ENCODE measurements at regions not wholly inside any gene's neighbourhood (a gene's known extent, or its start where the extent isn't known, plus 50 kb on each side); places are given as distances from the start of the nearest gene placed in this dataset.

DNA sequence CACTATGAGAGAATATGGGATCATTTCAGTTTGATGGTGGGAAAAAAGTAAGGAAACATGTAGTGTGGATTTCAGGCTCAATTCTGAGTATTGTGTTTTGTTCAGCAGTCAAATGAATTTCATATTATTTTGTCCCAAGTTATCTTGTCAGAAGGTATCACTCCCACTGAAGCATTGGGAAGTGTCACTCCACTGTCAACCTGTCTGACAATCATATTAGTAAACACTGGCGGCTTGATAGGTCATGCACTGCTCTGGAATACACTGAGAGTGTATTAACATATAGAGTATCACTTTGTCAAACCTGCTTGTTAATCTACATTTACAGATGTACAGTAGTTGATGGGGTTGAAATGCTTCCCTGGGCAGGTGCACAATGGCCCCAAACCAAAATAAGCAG is 203.6 kb downstream of the HS3ST3A1 start:
- Histone ChIP-seq H3K4me3 (ENCODE audit: low read depth, low read length) (no peak overlapping the region), H3K27ac (ENCODE audit: extremely low read depth, low read depth, low read length) (no peak overlapping the region)
- POLR2A ChIA-PET = no interaction called here

DNA sequence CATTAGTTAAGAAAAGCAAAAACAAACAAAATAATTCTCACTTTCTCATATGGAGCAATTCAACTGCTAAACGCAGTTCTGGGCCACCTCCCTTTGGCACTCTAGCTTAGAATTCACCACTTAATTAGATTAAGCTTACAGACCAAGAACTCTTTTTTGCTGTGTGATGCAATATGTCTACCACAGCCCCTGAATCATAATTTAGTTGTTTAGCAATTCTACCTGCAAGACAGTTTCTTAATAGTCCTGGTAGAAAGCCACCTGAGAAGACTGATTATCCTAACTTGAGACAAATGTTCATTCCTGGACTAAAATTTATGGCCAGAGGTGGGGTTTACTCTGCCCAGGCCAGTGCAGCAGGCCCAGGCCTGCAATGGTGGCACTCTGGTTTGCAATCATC is 205.9 kb downstream of the HS3ST3A1 start:
- TF ChIP-seq, protein P1, sequence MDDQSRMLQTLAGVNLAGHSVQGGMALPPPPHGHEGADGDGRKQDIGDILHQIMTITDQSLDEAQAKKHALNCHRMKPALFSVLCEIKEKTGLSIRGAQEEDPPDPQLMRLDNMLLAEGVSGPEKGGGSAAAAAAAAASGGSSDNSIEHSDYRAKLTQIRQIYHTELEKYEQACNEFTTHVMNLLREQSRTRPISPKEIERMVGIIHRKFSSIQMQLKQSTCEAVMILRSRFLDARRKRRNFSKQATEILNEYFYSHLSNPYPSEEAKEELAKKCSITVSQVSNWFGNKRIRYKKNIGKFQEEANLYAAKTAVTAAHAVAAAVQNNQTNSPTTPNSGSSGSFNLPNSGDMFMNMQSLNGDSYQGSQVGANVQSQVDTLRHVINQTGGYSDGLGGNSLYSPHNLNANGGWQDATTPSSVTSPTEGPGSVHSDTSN (CRISPR knock-in tag; IDR thresholded peaks at IDR 0.05) = no peak
- TF ChIP-seq, protein P2, sequence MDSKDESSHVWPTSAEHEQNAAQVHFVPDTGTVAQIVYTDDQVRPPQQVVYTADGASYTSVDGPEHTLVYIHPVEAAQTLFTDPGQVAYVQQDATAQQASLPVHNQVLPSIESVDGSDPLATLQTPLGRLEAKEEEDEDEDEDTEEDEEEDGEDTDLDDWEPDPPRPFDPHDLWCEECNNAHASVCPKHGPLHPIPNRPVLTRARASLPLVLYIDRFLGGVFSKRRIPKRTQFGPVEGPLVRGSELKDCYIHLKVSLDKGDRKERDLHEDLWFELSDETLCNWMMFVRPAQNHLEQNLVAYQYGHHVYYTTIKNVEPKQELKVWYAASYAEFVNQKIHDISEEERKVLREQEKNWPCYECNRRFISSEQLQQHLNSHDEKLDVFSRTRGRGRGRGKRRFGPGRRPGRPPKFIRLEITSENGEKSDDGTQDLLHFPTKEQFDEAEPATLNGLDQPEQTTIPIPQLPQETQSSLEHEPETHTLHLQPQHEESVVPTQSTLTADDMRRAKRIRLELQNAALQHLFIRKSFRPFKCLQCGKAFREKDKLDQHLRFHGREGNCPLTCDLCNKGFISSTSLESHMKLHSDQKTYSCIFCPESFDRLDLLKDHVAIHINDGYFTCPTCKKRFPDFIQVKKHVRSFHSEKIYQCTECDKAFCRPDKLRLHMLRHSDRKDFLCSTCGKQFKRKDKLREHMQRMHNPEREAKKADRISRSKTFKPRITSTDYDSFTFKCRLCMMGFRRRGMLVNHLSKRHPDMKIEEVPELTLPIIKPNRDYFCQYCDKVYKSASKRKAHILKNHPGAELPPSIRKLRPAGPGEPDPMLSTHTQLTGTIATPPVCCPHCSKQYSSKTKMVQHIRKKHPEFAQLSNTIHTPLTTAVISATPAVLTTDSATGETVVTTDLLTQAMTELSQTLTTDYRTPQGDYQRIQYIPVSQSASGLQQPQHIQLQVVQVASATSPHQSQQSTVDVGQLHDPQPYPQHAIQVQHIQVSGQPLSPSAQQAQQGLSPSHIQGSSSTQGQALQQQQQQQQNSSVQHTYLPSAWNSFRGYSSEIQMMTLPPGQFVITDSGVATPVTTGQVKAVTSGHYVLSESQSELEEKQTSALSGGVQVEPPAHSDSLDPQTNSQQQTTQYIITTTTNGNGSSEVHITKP (tag by site-specific recombination; IDR thresholded peaks at IDR 0.05) = no peak
- no peak for TF ChIP-seq ZNF335 (tag by site-specific recombination; conservative IDR thresholded peaks at IDR 0.05)
- no peak for TF ChIP-seq ZSCAN16 (tag by site-specific recombination; IDR thresholded peaks at IDR 0.05)
- no peak for TF ChIP-seq ZNF768 (tag by site-specific recombination; IDR thresholded peaks at IDR 0.05)
- no peak for TF ChIP-seq ZNF416 (tag by site-specific recombination; IDR thresholded peaks at IDR 0.05)
- TF ChIP-seq ZNF660 (tag by site-specific recombination; IDR thresholded peaks at IDR 0.05) = no peak
- TF ChIP-seq ZNF274 (IDR thresholded peaks at IDR 0.05; ENCODE audit: low read length) = no peak
- TF ChIP-seq ZNF274 (tag by site-specific recombination; IDR thresholded peaks at IDR 0.05; ENCODE audit: borderline replicate concordance) = no peak
- H3K36me3 ChIP-seq (ENCODE audit: control insufficient read depth in 2 of 2, insufficient read depth in 1 of 2, low read length in 2 of 2) = no peaks in the 10 kb centered on the region; a peak in 1 of 3 replicates
- H3K27ac ChIP-seq (ENCODE audit: extremely low read depth, low read depth, low read length) = no peak overlapping the region
- no peak overlapping the region for H3K4me3 ChIP-seq (ENCODE audit: low read depth, low read length)
- CTCF ChIA-PET = no interaction called here
- no peaks in the 10 kb centered on the region for H3K9me3 ChIP-seq (ENCODE audit: control insufficient read depth, insufficient read depth, low read depth, low read length)
- POLR2A ChIA-PET = no interaction called here
- H3K4me1 ChIP-seq (ENCODE audit: control insufficient read depth, insufficient read depth, low read length) = no peaks in the 10 kb centered on the region

More for the DNA sequence above, 203.6 kb downstream of the HS3ST3A1 start:
- TF ChIP-seq, protein P3, sequence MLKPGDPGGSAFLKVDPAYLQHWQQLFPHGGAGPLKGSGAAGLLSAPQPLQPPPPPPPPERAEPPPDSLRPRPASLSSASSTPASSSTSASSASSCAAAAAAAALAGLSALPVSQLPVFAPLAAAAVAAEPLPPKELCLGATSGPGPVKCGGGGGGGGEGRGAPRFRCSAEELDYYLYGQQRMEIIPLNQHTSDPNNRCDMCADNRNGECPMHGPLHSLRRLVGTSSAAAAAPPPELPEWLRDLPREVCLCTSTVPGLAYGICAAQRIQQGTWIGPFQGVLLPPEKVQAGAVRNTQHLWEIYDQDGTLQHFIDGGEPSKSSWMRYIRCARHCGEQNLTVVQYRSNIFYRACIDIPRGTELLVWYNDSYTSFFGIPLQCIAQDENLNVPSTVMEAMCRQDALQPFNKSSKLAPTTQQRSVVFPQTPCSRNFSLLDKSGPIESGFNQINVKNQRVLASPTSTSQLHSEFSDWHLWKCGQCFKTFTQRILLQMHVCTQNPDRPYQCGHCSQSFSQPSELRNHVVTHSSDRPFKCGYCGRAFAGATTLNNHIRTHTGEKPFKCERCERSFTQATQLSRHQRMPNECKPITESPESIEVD (tag by site-specific recombination; IDR thresholded peaks at IDR 0.05) = no peak
- no peak for TF ChIP-seq SP3 (tag by site-specific recombination; IDR thresholded peaks at IDR 0.05)
- no peak for TF ChIP-seq ZNF404 (tag by site-specific recombination; IDR thresholded peaks at IDR 0.05)
- TF ChIP-seq KLF1 (tag by site-specific recombination; IDR thresholded peaks at IDR 0.05) = no peak
- no peak for TF ChIP-seq ZEB2 (tag by site-specific recombination; IDR thresholded peaks at IDR 0.05)
- TF ChIP-seq, protein P4, sequence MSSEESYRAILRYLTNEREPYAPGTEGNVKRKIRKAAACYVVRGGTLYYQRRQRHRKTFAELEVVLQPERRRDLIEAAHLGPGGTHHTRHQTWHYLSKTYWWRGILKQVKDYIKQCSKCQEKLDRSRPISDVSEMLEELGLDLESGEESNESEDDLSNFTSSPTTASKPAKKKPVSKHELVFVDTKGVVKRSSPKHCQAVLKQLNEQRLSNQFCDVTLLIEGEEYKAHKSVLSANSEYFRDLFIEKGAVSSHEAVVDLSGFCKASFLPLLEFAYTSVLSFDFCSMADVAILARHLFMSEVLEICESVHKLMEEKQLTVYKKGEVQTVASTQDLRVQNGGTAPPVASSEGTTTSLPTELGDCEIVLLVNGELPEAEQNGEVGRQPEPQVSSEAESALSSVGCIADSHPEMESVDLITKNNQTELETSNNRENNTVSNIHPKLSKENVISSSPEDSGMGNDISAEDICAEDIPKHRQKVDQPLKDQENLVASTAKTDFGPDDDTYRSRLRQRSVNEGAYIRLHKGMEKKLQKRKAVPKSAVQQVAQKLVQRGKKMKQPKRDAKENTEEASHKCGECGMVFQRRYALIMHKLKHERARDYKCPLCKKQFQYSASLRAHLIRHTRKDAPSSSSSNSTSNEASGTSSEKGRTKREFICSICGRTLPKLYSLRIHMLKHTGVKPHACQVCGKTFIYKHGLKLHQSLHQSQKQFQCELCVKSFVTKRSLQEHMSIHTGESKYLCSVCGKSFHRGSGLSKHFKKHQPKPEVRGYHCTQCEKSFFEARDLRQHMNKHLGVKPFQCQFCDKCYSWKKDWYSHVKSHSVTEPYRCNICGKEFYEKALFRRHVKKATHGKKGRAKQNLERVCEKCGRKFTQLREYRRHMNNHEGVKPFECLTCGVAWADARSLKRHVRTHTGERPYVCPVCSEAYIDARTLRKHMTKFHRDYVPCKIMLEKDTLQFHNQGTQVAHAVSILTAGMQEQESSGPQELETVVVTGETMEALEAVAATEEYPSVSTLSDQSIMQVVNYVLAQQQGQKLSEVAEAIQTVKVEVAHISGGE (tag by site-specific recombination; conservative IDR thresholded peaks at IDR 0.05; ENCODE audit: low read depth) = no peak
- H3K36me3 ChIP-seq (ENCODE audit: control insufficient read depth in 2 of 2, insufficient read depth in 1 of 2, low read length in 2 of 2) = no peaks in the 10 kb centered on the region; a peak in 1 of 3 replicates
- H3K4me1 ChIP-seq (ENCODE audit: control insufficient read depth, insufficient read depth, low read length) = no peaks in the 10 kb centered on the region
- H3K9me3 ChIP-seq (ENCODE audit: control insufficient read depth, insufficient read depth, low read depth, low read length) = no peaks in the 10 kb centered on the region
- CTCF ChIA-PET = interaction anchor here (0.6 kb wide), 1 partner anchor 9 kb away, joined by 3 read pairs; no protein-coding TSS in a partner anchor
